ENCODE measurements at regions not wholly inside any gene's neighbourhood (a gene's known extent, or its start where the extent isn't known, plus 50 kb on each side); places are given as distances from the start of the nearest gene placed in this dataset.
"Not testable (repeated sequence)": the region's sequence is repeated elsewhere in the genome, so short reads cannot be mapped to it uniquely, and the experiment has no call there.

GRCh38 chr16:73949574-73950320 is 346.9 kb upstream of the PSMD7 start:
- no peak for DNase-seq

- DNase-seq: no peak
Measured at GRCh38 chr16:73945631-73946030, 351.0 kb upstream of the PSMD7 start.

- DNase-seq: not testable (repeated sequence)
Measured at GRCh38 chr16:73943184-73943583, 353.4 kb upstream of the PSMD7 start.

GRCh38 chr16:73940786-73941185 is 355.8 kb upstream of the PSMD7 start:
- not testable (repeated sequence) for DNase-seq

GRCh38 chr16:73923951-73924350 is 372.7 kb upstream of the PSMD7 start:
- DNase-seq: no peak

GRCh38 chr16:73921295-73921694 is 375.3 kb upstream of the PSMD7 start:
- no peak for DNase-seq

GRCh38 chr16:73916829-73917594 is 379.6 kb upstream of the PSMD7 start:
- no peak for DNase-seq

GRCh38 chr16:73915935-73916334 is 380.7 kb upstream of the PSMD7 start:
- DNase-seq: no peak

GRCh38 chr16:73915140-73915539 is 381.5 kb upstream of the PSMD7 start:
- DNase-seq: no peak

- no peak for DNase-seq
Measured at GRCh38 chr16:73912850-73913249, 383.8 kb upstream of the PSMD7 start.

- DNase-seq: no peak
Measured at GRCh38 chr16:73912281-73912680, 384.3 kb upstream of the PSMD7 start.

- DNase-seq: no peak
Measured at GRCh38 chr16:73909529-73910035, 387.0 kb upstream of the PSMD7 start.

GRCh38 chr16:73891129-73891542 is 405.5 kb upstream of the PSMD7 start:
- DNase-seq: no peak

GRCh38 chr16:73890186-73891128 is 406.2 kb upstream of the PSMD7 start:
- no peak for DNase-seq

- no peak for DNase-seq
Measured at GRCh38 chr16:73888840-73889490, 407.6 kb upstream of the PSMD7 start.

- no peak for DNase-seq
Measured at GRCh38 chr16:73887911-73888310, 408.7 kb upstream of the PSMD7 start.

GRCh38 chr16:73886426-73886825 is 410.2 kb upstream of the PSMD7 start:
- DNase-seq: no peak

- no peak for DNase-seq
Measured at GRCh38 chr16:73885319-73885718, 411.3 kb upstream of the PSMD7 start.

- DNase-seq: no peak
Measured at GRCh38 chr16:73883841-73884240, 412.8 kb upstream of the PSMD7 start.

- DNase-seq: no peak
Measured at GRCh38 chr16:73883126-73883525, 413.5 kb upstream of the PSMD7 start.

GRCh38 chr16:73882651-73883050 is 414.0 kb upstream of the PSMD7 start:
- DNase-seq: no peak

GRCh38 chr16:73882033-73882432 is 414.6 kb upstream of the PSMD7 start:
- no peak for DNase-seq
